ENCODE measurements at regions not wholly inside any gene's neighbourhood (a gene's known extent, or its start where the extent isn't known, plus 50 kb on each side); places are given as distances from the start of the nearest gene placed in this dataset.
A peak's percentile ranks its signal among the peaks of the same experiment; 100 is the strongest.

DNA sequence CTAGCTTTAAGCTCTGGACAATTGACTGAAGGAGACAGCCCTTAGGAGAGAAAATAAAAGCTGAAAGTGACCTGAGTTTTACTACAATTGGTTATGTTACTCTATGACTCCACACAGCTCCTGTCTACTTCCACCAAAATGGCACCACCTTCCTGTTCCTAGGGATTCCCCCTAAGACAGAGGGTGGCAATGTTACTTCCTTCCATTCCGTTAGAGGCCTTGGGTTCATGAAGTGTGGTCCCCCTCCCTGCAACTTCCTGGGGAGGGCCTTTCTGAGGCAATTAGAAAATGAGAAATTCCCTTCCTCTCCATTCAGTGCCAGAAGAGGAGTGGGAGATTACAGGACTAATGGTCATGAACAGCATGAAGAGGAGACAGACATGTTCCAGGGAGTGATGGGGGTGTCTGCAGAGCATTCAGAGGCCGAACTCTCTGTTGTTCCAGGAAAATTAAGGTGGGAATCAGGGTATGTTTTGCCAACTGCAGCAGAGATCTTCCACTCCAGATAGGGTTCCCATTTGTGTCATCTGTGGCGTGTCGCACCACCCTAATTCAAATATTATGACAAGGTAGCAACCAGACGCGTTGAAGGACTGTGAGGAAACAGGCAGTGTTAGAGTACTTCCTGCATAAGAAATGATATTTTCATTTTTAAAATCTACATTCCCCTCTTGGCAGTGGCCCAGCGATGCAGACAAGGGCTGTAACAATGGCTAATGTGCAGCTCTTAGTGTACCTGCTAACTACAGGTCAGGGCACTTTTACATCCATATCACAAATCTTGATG is 53.1 kb upstream of the TRIM67 start:
- in situ Hi-C loops (cut with HindIII; ENCODE audit: low pct_unique_long_range_greater_than_20kb, low sequenced_read_pairs) = no loop called here
- DNase-seq (ENCODE audit: low read depth, low spot score) = no peak

DNA sequence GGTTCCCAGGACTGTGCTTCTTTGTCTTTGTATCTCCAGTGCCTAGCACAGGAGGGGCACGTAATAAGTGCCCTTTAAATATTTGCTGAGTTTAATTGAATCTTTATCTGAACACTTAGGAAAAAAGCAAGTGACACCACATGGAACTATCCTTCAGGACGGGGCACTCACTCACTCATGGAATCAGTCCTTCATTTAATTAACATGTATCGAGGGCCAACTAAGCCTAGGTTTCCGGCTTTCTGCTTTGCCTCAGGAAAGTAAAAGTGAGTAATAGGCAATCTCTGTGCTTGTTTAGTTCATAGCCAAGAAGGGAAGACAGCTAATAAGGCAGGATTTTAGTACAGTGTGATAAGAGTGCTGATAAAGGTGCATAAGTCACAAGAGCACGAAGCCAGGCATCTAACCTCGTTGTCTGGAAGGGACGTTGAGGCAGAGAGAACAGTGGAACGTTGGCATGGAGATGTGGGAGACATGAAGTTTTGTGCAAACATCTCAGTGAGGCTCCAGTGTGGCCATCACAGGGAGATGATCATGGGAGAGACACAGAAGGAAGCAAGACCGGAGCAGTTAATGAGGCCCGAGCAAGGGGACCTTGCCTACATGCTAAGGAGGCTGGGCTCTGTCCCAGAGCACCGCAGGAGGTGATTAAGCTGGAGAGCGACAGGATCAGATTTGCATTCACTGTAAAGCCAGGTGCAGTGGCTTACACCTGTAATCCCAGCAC is 54.1 kb upstream of the TRIM67 start:
- no peak for DNase-seq (ENCODE audit: low read depth, low spot score)
- in situ Hi-C loops (cut with HindIII; ENCODE audit: low pct_unique_long_range_greater_than_20kb, low sequenced_read_pairs) = no loop called here

DNA sequence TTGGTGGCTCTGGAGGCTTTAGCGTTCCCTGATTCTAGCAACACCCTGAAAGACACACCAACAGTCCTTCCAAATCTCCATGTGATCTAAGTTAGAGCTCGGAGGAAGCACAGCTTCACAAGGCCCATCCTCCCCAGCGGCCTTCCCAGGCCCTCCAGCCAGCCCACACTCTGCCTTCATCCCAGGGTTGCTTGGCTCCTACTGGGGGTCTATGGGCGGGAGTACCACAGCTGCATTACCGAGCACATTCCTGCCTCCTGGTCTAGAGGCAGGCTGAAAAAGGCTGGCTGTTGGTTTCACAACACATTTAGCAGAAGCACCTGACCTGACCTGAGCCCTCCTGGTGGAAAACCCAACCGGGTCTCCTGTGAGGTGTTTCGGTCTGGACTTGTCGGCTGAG is 54.7 kb upstream of the TRIM67 start:
- no peak for DNase-seq (ENCODE audit: low read depth, low spot score)
- in situ Hi-C loops (cut with HindIII; ENCODE audit: low pct_unique_long_range_greater_than_20kb, low sequenced_read_pairs) = no loop called here

DNA sequence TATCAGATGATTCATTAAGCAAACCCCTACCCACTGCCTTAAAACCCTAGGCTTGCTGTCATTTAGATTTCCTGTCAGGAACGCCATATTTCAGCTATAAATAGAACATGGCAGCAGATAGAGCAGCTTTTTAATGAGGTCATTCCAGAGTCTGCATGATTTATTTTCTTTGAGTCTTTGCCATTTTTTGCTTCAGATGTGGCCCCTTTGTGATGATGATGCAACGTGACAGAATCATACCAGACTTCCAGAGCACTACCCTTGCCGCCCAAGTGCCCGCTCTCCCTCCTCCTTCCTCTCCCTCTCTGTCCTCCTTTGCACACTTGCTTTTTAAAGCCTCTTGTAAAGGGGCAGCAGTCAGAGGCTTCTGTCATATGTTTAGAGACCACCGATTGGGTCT is 55.5 kb upstream of the TRIM67 start:
- in situ Hi-C loops (cut with HindIII; ENCODE audit: low pct_unique_long_range_greater_than_20kb, low sequenced_read_pairs) = no loop called here

DNA sequence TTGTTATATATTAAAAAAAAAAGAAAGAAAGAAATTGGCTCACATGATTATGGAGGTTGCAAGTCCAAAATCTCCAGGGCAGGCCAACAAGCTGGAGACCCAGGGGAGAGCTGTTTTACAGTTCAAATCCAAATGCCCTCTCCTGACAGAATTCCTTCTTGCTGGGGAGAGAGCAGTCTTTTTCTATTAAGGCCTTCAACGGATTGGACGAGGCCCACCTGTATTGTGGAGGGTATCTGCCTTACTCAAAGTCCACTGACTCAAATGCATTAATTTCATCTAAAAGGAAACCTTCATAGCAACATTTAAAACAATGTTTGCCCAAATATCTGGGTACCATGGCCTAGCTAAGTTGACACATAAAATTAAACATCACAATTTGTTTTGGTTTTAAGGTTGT is 56.9 kb upstream of the TRIM67 start:
- no peak for DNase-seq (ENCODE audit: low read depth, low spot score)
- in situ Hi-C loops (cut with HindIII; ENCODE audit: low pct_unique_long_range_greater_than_20kb, low sequenced_read_pairs) = no loop called here

More for the DNA sequence above, 55.5 kb upstream of the TRIM67 start:
- DNase-seq (ENCODE audit: low read depth, low spot score) = peak; percentile 16

DNA sequence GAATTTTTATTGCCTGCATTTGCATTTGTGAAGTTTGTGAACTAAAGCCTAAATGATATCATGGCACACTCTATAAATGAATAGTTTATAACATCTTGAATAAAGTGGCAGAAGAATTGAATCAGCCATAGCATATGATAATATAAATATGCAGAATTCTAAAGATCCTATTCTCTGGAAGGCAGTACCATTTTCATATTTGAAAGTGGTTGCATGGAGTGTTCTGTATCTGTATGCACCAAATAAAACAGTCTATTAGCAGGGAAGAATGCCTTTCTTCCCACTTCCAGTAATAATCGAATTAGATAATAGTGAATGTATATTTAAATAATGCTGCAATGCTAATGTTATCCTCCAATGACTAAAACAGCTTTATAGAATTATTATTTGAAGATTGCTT is 57.9 kb upstream of the TRIM67 start:
- in situ Hi-C loops (cut with HindIII; ENCODE audit: low pct_unique_long_range_greater_than_20kb, low sequenced_read_pairs) = no loop called here
- no peak for DNase-seq (ENCODE audit: low read depth, low spot score)

DNA sequence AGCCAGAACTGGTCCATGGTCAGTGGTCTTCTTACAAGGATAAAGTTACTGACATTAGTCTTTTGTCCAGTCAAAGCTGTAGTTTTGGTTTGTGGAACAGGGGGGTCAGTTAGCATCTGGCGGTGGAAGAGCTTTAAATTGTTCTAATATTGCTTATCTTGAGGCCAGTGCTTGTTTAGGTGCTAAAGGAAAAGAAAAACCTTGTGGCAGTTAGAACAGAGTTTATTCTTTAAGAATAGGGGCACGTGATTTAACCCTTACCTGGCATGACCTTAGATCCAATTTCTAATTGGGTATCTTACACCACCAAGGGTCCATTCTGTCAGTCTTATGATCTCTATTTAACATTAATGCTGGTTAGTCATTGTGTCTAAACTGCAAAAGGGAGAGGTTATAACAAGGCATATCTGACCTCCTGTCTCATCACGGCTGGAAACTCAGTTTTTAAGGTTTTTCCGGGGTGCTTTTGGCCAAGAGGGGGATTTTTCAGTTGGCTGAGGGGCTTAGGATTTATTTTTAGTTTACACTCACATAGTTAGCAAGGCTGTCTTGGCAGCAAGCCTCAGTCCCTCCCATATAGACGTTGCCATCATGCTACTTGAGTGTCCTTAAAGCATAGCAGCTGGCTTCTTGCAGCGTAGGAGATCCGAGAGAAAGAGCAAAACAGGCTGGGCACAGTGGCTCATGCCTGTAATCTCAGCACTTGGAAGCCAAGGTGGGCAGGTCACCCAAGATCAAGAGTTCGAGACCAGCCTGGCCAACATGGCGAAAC is 60.1 kb upstream of the FAM89A start:
- in situ Hi-C loops (cut with HindIII; ENCODE audit: low pct_unique_long_range_greater_than_20kb, low sequenced_read_pairs) = no loop called here
- no peak for DNase-seq (ENCODE audit: low read depth, low spot score)

DNA sequence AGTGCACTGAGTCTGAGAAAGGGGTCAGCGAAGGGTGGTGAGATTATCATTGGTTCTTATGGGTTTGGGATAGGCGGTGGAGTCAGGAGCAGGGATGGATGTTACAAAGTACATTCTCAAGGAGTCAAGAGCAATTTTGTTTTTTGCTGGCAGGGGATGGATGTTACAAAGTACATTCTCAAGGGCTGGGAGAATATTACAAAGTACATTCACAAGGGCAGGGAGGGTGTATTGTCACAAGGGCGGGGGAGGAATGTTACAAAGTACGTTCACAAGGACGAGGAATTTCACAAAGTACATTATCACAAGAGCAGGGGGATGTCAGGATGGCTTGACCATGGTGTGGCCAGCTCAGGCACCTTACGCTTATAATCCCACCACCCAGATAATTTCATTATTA is 59.3 kb upstream of the FAM89A start:
- no peak for DNase-seq (ENCODE audit: low read depth, low spot score)
- in situ Hi-C loops (cut with HindIII; ENCODE audit: low pct_unique_long_range_greater_than_20kb, low sequenced_read_pairs) = no loop called here

DNA sequence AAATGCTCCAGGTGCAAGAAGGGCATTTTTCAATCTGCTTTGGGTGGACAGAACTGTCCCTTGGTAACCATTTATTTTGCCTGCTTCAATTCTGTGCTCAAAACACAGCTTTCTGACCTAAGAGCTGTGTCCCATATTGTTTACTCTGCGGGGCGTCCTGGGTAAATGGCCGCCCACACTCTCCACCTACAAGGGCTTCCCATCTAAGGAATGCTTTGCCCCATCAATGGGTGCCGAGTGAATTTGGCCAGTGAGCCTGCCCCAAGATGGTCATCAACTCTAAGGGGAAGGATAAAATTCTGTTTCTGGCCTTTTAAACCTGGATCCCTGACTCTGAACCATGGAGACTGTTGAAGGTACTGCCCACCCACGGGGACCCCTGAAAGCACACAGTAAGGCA is 55.5 kb upstream of the FAM89A start:
- DNase-seq (ENCODE audit: low read depth, low spot score) = no peak
- in situ Hi-C loops (cut with HindIII; ENCODE audit: low pct_unique_long_range_greater_than_20kb, low sequenced_read_pairs) = no loop called here

DNA sequence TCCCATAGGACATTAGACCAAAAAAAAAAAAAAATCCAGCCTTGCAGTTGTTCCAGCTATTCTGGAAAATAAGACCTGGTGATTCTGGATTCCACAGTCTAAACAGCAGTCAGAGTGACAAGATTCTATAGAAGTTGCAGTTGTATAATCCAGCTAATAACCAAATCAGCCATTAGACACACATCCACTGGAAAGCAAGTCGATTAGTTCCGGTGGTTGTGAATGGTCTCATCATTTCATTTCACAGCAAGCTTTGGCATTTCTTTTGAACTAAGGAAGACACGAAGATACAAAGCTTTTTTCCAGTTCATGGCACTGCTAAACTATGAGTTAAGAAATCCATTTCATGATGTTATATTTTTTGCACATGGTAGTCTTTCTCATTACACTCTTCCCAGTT is 54.4 kb upstream of the FAM89A start:
- in situ Hi-C loops (cut with HindIII; ENCODE audit: low pct_unique_long_range_greater_than_20kb, low sequenced_read_pairs) = no loop called here
- DNase-seq (ENCODE audit: low read depth, low spot score) = no peak

DNA sequence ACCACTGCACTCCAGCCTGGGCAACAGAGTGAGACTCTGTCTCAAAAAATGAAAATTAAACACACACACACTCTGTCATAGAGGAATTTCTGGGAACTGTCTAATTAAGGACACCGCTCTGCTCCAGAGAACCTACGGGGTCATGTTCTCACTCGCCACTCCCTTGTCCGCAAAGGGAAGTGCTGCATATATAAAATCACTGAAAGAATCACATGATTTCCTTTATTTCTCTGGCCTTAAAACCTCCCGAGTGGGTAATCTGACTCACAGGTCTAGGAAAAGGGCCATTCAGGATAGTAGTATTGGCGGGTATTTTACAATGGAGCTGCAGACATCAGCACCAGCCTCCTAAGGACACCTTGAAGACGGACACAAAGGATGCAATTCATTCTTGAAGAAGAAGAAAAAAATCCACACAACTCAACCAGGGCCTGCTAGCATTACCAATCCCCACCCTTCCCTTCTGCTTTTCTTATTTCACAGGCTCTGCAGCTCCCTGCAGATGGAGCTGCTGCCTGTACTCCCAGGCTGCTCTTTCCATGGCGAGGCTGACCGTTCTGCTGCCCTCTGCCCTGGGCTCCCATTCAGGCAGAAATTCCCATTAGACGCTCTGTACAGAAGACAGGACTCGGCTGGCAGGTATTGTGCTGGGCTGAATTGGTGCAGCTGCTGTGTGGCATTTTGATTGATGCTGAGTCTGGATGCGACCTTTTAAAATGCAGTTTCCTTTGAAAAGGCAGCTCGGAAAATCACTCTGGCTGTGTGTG is 53.3 kb upstream of the FAM89A start:
- in situ Hi-C loops (cut with HindIII; ENCODE audit: low pct_unique_long_range_greater_than_20kb, low sequenced_read_pairs) = no loop called here
- peak; percentile 55 for DNase-seq (ENCODE audit: low read depth, low spot score)

DNA sequence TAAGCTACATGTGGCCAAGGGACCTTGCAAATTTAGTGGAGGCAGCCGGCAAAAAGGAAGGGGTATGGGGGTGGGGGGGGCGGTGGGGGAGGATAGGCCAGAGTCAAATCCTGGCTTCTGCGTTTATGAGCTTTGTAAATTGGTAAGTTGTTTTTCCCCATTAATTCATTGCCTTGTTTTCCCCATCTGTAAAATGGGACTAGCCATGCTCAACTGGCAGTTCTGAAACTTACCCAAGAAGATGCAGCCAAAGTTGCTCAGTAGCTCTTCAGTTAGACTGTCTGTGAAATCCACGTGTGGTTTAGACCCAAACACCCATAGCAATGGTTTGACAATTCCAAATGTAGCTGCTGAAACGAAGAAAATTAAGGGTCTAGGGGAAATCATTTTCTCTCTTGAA is 52.3 kb upstream of the FAM89A start:
- in situ Hi-C loops (cut with HindIII; ENCODE audit: low pct_unique_long_range_greater_than_20kb, low sequenced_read_pairs) = no loop called here
- no peak for DNase-seq (ENCODE audit: low read depth, low spot score)

DNA sequence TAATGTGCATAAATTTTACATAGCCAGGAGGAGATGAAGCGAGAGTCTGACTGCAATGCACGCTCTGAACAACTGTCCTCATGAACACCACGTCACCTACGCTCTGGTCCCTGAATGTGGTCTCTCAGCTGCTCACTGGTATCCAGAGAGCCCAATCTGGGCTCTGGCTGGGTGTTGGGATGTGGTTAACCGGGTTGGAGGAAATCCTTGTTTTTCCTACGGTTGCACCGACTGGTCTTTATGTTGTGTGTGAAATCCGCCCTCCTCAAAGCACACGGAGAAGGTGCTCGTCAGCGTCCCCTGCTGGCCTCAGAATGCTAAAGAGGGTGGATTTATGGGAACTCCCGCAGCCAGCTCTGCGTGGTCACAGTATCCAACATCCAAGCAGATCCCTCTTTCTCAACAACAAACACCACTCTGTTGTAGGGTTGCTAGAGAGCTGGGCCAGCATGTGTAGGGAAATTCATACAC is 51.8 kb upstream of the FAM89A start:
- peak; percentile 82 for DNase-seq (ENCODE audit: low read depth, low spot score)
- in situ Hi-C loops (cut with HindIII; ENCODE audit: low pct_unique_long_range_greater_than_20kb, low sequenced_read_pairs) = no loop called here

DNA sequence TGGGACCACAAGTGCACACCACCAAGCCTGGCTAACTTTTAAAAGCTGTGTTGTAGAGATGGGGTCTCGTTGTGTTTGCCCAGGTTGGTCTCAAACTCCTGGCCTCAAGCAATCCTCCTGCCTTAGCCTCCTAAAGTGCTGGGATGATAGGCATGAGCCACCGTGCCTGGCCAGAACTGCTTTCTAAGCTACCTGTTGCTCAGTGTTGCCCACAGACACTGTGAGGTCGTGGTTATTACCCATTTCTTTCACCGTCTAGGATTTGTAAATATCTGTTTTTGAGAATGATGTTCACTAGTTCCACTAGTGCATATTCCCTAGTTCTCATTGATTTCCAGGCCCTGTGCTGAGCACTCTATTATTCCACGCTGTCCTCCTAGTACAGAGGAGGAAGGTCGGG is 51.4 kb upstream of the FAM89A start:
- in situ Hi-C loops (cut with HindIII; ENCODE audit: low pct_unique_long_range_greater_than_20kb, low sequenced_read_pairs) = no loop called here
- DNase-seq (ENCODE audit: low read depth, low spot score) = no peak
